Stimulated activated CD4-positive, alpha-beta T cell treated with anti-CD3 and anti-CD28 coated beads, Interleukin-4, amount 100 ng/mL, for 24 hours (primary cell): ENCODE measurements at regions not wholly inside any gene's neighbourhood (a gene's known extent, or its start where the extent isn't known, plus 50 kb on each side); places are given as distances from the start of the nearest gene placed in this dataset.

Source experiments
- DNase-seq: peaks from one replicate; pipeline ENCODE4 v3.0.0-alpha.2; 2020

- DNase-seq: no peak
Observed at GRCh38 chr21:41651406-41651805, 115.4 kb downstream of the RIPK4 start.

DNA sequence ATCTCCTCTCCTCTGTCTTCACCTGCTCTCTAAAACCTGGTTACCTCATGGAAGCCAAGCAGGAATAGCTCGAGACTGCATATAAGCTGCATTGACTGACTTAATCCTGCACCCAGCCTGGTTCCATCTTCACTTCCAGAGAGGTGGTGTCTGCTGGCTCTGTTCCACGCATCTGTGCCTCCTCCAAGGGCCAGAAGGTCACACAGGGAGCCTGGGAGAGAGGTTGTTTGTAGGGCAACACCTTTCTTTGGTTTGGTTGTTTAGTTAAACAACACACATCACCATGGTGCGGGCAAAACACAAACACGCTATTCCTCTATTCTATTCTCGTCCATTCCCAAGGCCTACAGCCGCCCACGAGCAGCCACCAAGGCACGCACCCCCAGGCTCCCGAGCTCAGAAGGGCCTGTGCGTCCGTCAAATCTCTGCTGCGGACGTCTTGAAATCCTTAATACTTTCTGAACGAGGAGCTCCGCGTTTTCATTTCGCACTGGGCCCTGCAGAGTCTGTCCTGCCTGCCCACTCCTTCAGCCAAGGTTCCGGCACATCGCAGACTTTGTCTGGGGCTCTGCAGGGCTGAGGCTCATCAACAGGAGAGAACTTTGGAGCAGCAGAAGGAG lies 116.2 kb downstream of the RIPK4 start:
- no peak for DNase-seq

GRCh38 chr21:41648591-41649031 lies 118.2 kb downstream of the RIPK4 start:
- no peak for DNase-seq

GRCh38 chr21:41647806-41648561 lies 118.9 kb downstream of the RIPK4 start:
- DNase-seq: no peak

GRCh38 chr21:41643246-41643966 lies 123.4 kb downstream of the RIPK4 start:
- no peak for DNase-seq

DNA sequence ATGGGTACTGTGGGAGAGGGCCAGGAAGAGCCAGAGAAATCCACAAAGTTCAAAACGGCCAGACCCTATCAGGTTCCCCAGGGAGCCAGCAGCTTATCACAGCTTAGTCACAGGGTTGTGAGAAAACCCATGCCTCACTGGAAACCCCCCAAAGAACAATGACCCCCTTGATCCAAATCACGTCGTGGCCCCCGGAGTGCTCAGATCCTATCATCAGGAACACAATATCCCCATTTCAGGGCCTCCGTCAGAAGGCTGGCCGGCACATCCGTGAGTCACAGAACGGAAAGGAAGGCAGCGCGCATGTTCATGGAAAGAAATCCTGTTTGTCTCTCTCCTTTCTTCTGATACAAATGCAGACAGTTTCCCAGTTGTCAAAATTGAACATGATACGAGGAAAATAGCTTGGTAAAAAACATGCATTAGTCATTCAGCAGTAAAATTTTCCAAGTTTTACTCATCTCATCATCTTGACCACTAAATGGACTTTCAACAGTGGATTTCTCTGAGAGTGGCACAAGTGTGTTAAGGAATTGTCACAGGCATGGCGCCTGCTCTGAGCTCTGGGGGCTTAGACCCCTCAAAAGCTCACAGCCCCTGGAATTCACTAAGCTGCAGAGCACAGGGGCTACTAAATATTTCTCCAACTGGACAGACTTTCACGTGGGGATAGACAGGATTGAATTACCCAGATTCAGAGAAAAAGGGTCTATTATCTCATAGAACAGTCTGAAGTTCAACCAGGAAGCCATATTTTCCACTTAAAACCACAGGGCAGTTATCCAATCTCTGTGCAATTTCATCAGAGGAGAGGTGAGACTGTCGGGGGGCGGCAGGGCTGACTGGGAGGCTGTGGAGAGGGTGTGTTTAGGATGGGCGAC lies 124.8 kb downstream of the RIPK4 start:
- DNase-seq: no peak

DNA sequence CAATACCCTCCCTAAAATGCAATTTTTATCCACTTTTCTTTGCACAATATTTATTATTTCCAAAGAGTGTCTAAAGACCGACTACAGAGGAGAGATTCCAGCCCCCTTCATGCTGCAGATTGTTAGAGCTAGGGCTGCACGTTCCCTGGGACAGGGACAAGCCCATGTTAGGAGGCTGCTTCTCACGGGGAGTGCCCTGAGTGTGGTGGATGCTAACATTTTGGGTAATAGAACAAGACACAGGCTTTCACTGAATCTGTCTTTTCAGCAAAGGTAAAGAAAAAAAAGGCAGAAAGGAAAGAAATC lies 125.4 kb downstream of the RIPK4 start:
- DNase-seq: no peak

GRCh38 chr21:41640748-41641509 lies 125.9 kb downstream of the RIPK4 start:
- no peak for DNase-seq

GRCh38 chr21:41639766-41640165 lies 127.1 kb downstream of the RIPK4 start:
- DNase-seq: no peak

GRCh38 chr21:41639336-41639735 lies 127.5 kb downstream of the RIPK4 start:
- DNase-seq: no peak

GRCh38 chr21:41638201-41638790 lies 128.6 kb downstream of the RIPK4 start:
- DNase-seq: no peak

- no peak for DNase-seq
Observed at GRCh38 chr21:41636636-41637630, 129.0 kb upstream of the TMPRSS2 start.

- DNase-seq: no peak
Observed at GRCh38 chr21:41635874-41636273, 127.9 kb upstream of the TMPRSS2 start.

DNA sequence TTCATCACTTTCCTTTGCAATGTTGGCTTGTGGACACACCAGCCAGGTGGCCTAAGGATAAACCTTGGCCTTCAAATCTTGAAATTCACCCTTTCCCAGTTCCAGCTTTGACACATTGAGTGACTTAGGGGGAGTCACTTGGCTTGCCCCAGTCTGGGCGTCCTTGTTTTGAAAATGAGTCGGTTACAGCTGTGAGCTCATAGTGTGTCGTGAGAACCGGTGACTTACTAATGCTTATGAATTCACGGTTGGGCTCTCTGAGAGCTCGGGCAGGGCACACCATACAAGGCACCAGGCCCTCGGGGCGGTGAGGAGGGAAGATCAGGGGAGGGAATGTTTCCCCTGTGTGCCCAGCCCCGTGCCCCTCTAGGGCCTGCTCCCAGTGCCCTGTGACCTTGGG lies 126.9 kb upstream of the TMPRSS2 start:
- no peak for DNase-seq

DNA sequence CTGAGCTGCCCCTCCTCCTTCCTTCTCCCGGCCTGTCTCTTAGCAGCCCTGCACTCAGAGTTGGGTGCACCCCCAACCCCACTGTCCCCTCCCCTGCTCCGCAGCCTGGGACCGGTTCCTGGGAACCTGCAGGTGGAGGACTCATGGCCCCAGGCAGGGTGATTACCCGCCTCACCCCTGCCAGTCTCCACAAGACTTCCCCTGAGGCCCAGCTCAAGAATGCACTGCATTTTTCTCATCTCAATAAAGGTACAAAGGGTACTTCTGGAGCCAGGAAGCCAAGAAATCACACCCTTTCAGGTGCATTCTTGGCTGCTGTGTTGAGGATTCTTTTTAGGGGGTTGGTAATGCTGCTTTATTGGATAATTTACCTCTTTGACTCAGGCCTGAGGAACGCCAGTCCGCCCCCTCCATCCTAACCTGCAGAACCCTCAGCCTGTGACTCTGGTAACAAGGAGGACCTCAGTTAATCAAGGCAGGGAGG lies 126.3 kb upstream of the TMPRSS2 start:
- DNase-seq: no peak

GRCh38 chr21:41633627-41634026 lies 125.7 kb upstream of the TMPRSS2 start:
- no peak for DNase-seq

- no peak for DNase-seq
Observed at GRCh38 chr21:41632748-41633475, 125.0 kb upstream of the TMPRSS2 start.

GRCh38 chr21:41631564-41632461 lies 123.9 kb upstream of the TMPRSS2 start:
- no peak for DNase-seq

GRCh38 chr21:41630917-41631316 lies 123.0 kb upstream of the TMPRSS2 start:
- no peak for DNase-seq
